ENCODE measurements at regions not wholly inside any gene's neighbourhood (a gene's known extent, or its start where the extent isn't known, plus 50 kb on each side); places are given as distances from the start of the nearest gene placed in this dataset.

DNA sequence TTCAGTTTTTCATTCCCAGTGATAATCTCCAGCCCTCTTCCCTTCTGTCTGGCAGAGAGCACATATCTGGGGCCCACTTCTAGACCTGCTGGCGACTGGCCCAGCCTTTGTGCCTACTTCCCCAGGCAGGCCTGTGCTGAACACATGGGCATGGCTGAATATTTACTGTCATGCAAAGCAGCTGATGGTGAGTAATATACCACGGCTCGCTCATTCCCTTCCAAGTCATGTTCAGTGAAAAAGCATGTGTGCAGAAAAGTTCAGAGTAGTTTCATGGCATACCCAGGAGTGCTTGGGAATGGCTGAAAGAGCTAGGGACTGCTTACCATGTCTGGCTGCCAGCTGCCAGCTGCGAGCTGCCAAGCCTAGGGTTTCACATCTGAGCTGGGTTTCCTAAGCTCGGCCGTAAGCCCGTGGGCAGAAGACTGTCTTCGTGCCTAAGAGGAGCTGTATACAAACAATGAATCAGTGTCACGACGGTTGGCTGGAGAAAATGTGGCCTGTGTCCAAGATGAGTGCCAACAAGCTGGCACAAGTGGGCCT, 179.9 kb upstream of the PELI2 start:
- no peaks in the 10 kb centered on the region for H3K4me1 Mint-ChIP-seq
- no peaks in the 10 kb centered on the region for H3K36me3 Mint-ChIP-seq (ENCODE audit: low read depth)
- H3K4me3 Mint-ChIP-seq = no peak overlapping the region
- no peak for ATAC-seq (ENCODE audit: low read depth)
- H3K9me3 Mint-ChIP-seq = peaks cover 12% of the 10 kb centered on the region
- no peak for DNase-seq
- H3K27ac Mint-ChIP-seq = no peak overlapping the region
- TF ChIP-seq, protein P1, sequence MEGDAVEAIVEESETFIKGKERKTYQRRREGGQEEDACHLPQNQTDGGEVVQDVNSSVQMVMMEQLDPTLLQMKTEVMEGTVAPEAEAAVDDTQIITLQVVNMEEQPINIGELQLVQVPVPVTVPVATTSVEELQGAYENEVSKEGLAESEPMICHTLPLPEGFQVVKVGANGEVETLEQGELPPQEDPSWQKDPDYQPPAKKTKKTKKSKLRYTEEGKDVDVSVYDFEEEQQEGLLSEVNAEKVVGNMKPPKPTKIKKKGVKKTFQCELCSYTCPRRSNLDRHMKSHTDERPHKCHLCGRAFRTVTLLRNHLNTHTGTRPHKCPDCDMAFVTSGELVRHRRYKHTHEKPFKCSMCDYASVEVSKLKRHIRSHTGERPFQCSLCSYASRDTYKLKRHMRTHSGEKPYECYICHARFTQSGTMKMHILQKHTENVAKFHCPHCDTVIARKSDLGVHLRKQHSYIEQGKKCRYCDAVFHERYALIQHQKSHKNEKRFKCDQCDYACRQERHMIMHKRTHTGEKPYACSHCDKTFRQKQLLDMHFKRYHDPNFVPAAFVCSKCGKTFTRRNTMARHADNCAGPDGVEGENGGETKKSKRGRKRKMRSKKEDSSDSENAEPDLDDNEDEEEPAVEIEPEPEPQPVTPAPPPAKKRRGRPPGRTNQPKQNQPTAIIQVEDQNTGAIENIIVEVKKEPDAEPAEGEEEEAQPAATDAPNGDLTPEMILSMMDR (IDR thresholded peaks at IDR 0.05) = no peak
- CTCF ChIA-PET = no interaction called here
- peaks cover 7% of the 10 kb centered on the region for H3K27me3 Mint-ChIP-seq
- POLR2A ChIA-PET = no interaction called here
- intact Hi-C loops (cut with micrococcal nuclease) = no loop called here

DNA sequence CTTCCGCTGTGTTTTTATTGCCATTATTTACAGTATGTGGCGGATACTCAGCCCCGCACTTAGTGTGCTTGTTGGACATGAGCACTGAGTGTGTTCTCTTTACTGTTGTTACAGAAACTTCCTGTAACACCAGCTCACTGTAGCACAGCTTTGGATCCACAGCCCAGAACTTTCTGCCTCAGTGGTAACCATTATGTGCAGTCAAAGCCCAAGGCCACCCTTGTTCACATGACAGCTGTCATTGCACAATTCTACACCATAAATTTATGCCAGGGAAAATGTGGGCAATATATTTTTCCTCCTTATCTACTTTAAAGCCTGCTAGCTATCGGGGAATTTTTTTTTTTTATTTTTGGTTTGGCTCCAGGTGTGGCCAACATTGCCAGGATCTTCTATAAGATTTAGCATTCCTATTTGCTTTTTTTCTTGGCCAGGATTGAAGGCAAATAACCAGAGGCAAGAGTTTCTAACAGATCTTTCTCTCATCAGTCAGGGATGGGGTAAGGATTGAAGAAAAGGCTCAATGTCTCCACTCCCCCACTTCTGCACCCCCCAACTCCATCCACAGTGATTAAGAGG, 176.0 kb upstream of the PELI2 start:
- intact Hi-C loops (cut with micrococcal nuclease) = no loop called here
- DNase-seq = no peak
- TF ChIP-seq, protein P1 (IDR thresholded peaks at IDR 0.05) = no peak
- no peaks in the 10 kb centered on the region for H3K4me1 Mint-ChIP-seq
- no peak for ATAC-seq (ENCODE audit: low read depth)
- H3K4me3 Mint-ChIP-seq = no peak overlapping the region
- peaks cover 8% of the 10 kb centered on the region for H3K9me3 Mint-ChIP-seq
- H3K27me3 Mint-ChIP-seq = peaks cover 10% of the 10 kb centered on the region
- H3K27ac Mint-ChIP-seq = no peak overlapping the region
- no peaks in the 10 kb centered on the region for H3K36me3 Mint-ChIP-seq (ENCODE audit: low read depth)
- ChIA-PET CTCF (no interaction called here), POLR2A (no interaction called here)

DNA sequence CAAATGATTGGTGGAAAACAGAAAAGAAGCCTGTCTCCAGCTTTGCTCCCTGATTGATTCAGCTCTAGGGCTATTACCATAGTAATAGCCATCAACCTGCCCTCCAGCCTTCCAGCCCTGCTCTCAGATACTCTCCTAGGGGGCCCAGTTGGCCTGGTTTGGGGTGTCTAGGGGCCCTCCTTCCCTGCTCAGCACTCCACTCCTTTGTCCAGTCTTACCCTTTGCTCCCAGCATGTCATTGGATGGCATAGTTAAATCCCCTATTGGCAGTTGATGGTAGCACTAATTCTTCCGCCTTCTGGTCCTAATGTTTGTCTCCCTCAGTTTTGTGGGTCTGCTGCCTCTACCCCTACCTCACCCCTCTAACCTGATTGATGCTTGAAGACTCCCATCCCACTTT, 175.4 kb upstream of the PELI2 start:
- Mint-ChIP-seq H3K9me3 (peaks cover 8% of the 10 kb centered on the region), H3K27ac (no peak overlapping the region), H3K4me1 (no peaks in the 10 kb centered on the region), H3K4me3 (no peak overlapping the region), H3K27me3 (peaks cover 8% of the 10 kb centered on the region), H3K36me3 (ENCODE audit: low read depth) (no peaks in the 10 kb centered on the region)
- CTCF ChIA-PET = no interaction called here
- ATAC-seq (ENCODE audit: low read depth) (no peak), DNase-seq (no peak)
- intact Hi-C loops (cut with micrococcal nuclease) = no loop called here
- TF ChIP-seq, protein P1 (IDR thresholded peaks at IDR 0.05) = no peak
- POLR2A ChIA-PET = no interaction called here

DNA sequence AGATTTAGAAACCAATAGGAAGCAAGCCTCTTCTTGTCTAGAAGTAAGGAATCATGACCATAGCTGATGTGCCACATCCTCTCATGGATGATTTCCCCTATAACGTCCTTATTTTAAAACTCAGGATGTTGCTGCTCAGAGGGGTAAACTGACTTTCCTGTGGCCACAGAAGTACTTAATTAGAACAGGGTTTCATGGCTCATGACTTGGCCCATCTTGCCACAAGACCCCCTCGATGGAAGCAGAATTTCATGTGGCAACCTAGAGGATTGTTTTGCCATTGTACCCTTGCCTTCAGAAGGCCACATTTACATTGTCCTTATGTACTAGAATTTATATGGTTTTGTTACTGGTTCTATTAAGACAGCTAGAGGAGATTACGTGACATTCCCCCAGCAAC, 173.5 kb upstream of the PELI2 start:
- CTCF ChIA-PET = no interaction called here
- DNase-seq (no peak), ATAC-seq (ENCODE audit: low read depth) (no peak)
- Mint-ChIP-seq H3K36me3 (ENCODE audit: low read depth) (no peaks in the 10 kb centered on the region), H3K4me3 (no peak overlapping the region), H3K9me3 (peaks cover 5% of the 10 kb centered on the region), H3K4me1 (no peaks in the 10 kb centered on the region), H3K27ac (no peak overlapping the region), H3K27me3 (peaks cover 7% of the 10 kb centered on the region)
- POLR2A ChIA-PET = no interaction called here
- TF ChIP-seq, protein P1 (IDR thresholded peaks at IDR 0.05) = no peak
- intact Hi-C loops (cut with micrococcal nuclease) = no loop called here

DNA sequence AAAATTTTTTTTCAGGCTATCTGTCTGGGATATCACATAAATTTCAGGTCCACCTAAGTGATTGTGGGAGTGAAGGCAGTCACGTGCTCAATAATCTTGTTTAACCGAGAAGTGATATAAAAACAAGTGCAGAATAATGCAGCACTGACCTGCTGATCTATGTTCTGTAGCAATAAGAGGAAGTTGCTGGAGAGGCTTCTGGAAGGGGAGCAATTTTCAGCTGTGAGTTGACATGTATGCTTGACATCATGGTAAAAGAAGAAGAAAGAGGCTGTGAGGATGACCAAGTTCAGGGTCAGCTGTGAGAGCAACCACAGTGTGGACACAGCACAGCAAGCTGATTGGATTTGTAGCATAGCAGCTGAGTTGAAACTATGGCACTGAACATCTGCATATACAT, 172.0 kb upstream of the PELI2 start:
- ATAC-seq (ENCODE audit: low read depth) (no peak), DNase-seq (no peak)
- H3K36me3 Mint-ChIP-seq (ENCODE audit: low read depth) = no peaks in the 10 kb centered on the region
- no peak overlapping the region for H3K27ac Mint-ChIP-seq
- no peaks in the 10 kb centered on the region for H3K4me1 Mint-ChIP-seq
- ChIA-PET POLR2A (no interaction called here), CTCF (no interaction called here)
- TF ChIP-seq, protein P1 (IDR thresholded peaks at IDR 0.05) = no peak
- H3K9me3 Mint-ChIP-seq = no peaks in the 10 kb centered on the region
- no peak overlapping the region for H3K4me3 Mint-ChIP-seq
- intact Hi-C loops (cut with micrococcal nuclease) = no loop called here
- H3K27me3 Mint-ChIP-seq = peaks cover 7% of the 10 kb centered on the region

Data from activated B cell treated with CpG ODN at 0.5 μM for 24 hours (primary cell).